Neural cell (in vitro differentiated cells): ENCODE measurements at regions not wholly inside any gene's neighbourhood (a gene's known extent, or its start where the extent isn't known, plus 50 kb on each side); places are given as distances from the start of the nearest gene placed in this dataset.

Experiments
- CTCF ChIP-seq: fragments of 450-650 bp; IDR thresholded peaks from 2 replicates; pipeline ENCODE4 v1.5.1; 2014; ENCODE audit warnings: antibody characterized with exemption, mild to moderate bottlenecking, moderate library complexity; ENCODE audit not compliant: poor library complexity, severe bottlenecking
- EP300 ChIP-seq: fragments of 450-650 bp; conservative IDR thresholded peaks from 2 replicates; pipeline ENCODE4 v1.6.1; 2014; ENCODE audit warnings: antibody characterized with exemption, mild to moderate bottlenecking, moderate library complexity; ENCODE audit not compliant: poor library complexity, severe bottlenecking
- EZH2 ChIP-seq: fragments of 200-600, 300-800 bp; shearing (Covaris generic), sonication (generic); IDR thresholded peaks from 2 replicates; pipeline ENCODE4 v1.6.1; 2014; ENCODE audit warnings: antibody characterized with exemption, low read length, borderline replicate concordance, mild to moderate bottlenecking; ENCODE audit not compliant: insufficient read depth, poor library complexity, severe bottlenecking
- MXI1 ChIP-seq: fragments of 450-650 bp; conservative IDR thresholded peaks from 2 replicates; pipeline ENCODE4 v1.6.1; 2014; ENCODE audit warnings: antibody characterized with exemption, mild to moderate bottlenecking; ENCODE audit not compliant: poor library complexity, severe bottlenecking
- POLR2AphosphoS5 ChIP-seq: IDR thresholded peaks from 2 replicates; pipeline ENCODE4 v1.6.1; 2012
- RAD21 ChIP-seq: fragments of 450-650 bp; conservative IDR thresholded peaks from 2 replicates; pipeline ENCODE4 v1.6.1; 2014; ENCODE audit warnings: antibody characterized with exemption, mild to moderate bottlenecking, moderate library complexity
- REST ChIP-seq: IDR thresholded peaks from 2 replicates; pipeline ENCODE4 v1.6.1; 2012; ENCODE audit warnings: borderline replicate concordance
- TAF1 ChIP-seq: IDR thresholded peaks from 2 replicates; pipeline ENCODE4 v1.6.1; 2012; ENCODE audit warnings: low read depth

DNA sequence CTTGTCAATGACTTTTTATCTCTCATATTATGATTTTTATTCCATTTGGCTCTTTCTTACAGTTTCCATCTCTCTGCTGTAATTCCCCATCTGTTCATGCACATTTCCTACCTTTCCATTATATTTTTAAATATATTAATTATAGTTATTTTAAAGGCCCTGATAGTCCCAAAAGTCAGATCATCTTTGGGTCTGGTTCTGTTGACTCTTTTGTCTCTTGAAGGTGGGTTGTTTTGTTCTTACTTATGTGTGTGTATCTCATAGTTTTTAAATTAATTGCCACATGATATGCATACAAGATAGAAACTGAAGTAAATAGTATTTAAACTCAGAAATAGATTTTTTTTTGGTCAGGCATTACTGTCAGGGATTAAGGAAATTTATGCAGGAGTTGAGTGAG is 178.0 kb upstream of the AJAP1 start:
- no peak for TF ChIP-seq EZH2
- TF ChIP-seq CTCF = no peak
- TF ChIP-seq POLR2AphosphoS5 = no peak
- no peak for TF ChIP-seq TAF1
- no peak for TF ChIP-seq EP300
- TF ChIP-seq MXI1 = no peak
- TF ChIP-seq REST = no peak
- TF ChIP-seq RAD21 = no peak
